ENCODE measurements at regions not wholly inside any gene's neighbourhood (a gene's known extent, or its start where the extent isn't known, plus 50 kb on each side); places are given as distances from the start of the nearest gene placed in this dataset.

DNA sequence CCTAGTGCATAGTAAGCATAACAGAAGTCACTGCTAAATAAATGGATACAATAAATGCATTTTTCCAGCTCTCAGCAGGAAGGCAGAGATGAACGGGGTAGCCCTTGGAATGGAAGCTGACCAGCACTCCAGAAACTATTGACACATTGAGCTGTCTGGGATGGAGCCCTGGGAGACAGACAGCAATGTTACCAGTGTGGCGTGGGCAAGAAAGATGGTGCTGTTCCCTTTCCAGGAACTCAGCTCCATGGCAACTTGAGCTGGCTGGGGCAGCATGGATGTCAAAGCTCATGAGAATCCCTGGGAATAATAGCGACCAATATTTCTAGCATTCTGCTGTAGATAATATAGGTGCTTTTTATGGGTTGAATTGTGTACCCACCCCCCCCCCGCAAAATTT, 104.3 kb upstream of the PTPRT start:
- no peak overlapping the region for H3K27ac Mint-ChIP-seq (ENCODE audit: unreplicated experiment)

GRCh38 chr20:43293068-43293786, 103.5 kb upstream of the PTPRT start:
- peaks cover 38% of the 10 kb centered on the region for H3K9me3 Mint-ChIP-seq (ENCODE audit: unreplicated experiment)
- no peaks in the 10 kb centered on the region for H3K27me3 Mint-ChIP-seq (ENCODE audit: unreplicated experiment)
- H3K36me3 Mint-ChIP-seq (ENCODE audit: unreplicated experiment), result no peaks in the 10 kb centered on the region
- H3K4me3 Mint-ChIP-seq (ENCODE audit: unreplicated experiment), result no peak overlapping the region
- DNase-seq (ENCODE audit: extremely low spot score, unreplicated experiment), result no peak
- TF ChIP-seq CTCF (IDR thresholded peaks at IDR 0.05), result no peak
- H3K4me1 Mint-ChIP-seq (ENCODE audit: unreplicated experiment), result no peaks in the 10 kb centered on the region
- H3K27ac Mint-ChIP-seq (ENCODE audit: unreplicated experiment), result no peak overlapping the region

More for the DNA sequence above, 104.3 kb upstream of the PTPRT start:
- TF ChIP-seq CTCF (IDR thresholded peaks at IDR 0.05), result no peak
- H3K36me3 Mint-ChIP-seq (ENCODE audit: unreplicated experiment), result no peaks in the 10 kb centered on the region
- no peak for DNase-seq (ENCODE audit: extremely low spot score, unreplicated experiment)
- H3K4me1 Mint-ChIP-seq (ENCODE audit: unreplicated experiment), result no peaks in the 10 kb centered on the region
- no peaks in the 10 kb centered on the region for H3K27me3 Mint-ChIP-seq (ENCODE audit: unreplicated experiment)
- peaks cover 31% of the 10 kb centered on the region for H3K9me3 Mint-ChIP-seq (ENCODE audit: unreplicated experiment)
- no peak overlapping the region for H3K4me3 Mint-ChIP-seq (ENCODE audit: unreplicated experiment)

GRCh38 chr20:43292222-43292621, 102.5 kb upstream of the PTPRT start:
- H3K27ac Mint-ChIP-seq (ENCODE audit: unreplicated experiment), result no peak overlapping the region

GRCh38 chr20:43287637-43288036, 97.9 kb upstream of the PTPRT start:
- H3K27ac Mint-ChIP-seq (ENCODE audit: unreplicated experiment), result no peak overlapping the region
- H3K36me3 Mint-ChIP-seq (ENCODE audit: unreplicated experiment), result no peaks in the 10 kb centered on the region
- H3K9me3 Mint-ChIP-seq (ENCODE audit: unreplicated experiment), result peaks cover 26% of the 10 kb centered on the region
- no peak overlapping the region for H3K4me3 Mint-ChIP-seq (ENCODE audit: unreplicated experiment)
- TF ChIP-seq CTCF (IDR thresholded peaks at IDR 0.05), result no peak
- no peaks in the 10 kb centered on the region for H3K27me3 Mint-ChIP-seq (ENCODE audit: unreplicated experiment)
- DNase-seq (ENCODE audit: extremely low spot score, unreplicated experiment), result no peak
- H3K4me1 Mint-ChIP-seq (ENCODE audit: unreplicated experiment), result no peaks in the 10 kb centered on the region

More at GRCh38 chr20:43292222-43292621, 102.5 kb upstream of the PTPRT start:
- H3K27me3 Mint-ChIP-seq (ENCODE audit: unreplicated experiment), result no peaks in the 10 kb centered on the region
- DNase-seq (ENCODE audit: extremely low spot score, unreplicated experiment), result no peak
- H3K4me1 Mint-ChIP-seq (ENCODE audit: unreplicated experiment), result no peaks in the 10 kb centered on the region
- TF ChIP-seq CTCF (IDR thresholded peaks at IDR 0.05), result no peak
- H3K4me3 Mint-ChIP-seq (ENCODE audit: unreplicated experiment), result no peak overlapping the region
- H3K9me3 Mint-ChIP-seq (ENCODE audit: unreplicated experiment), result peaks cover 36% of the 10 kb centered on the region
- no peaks in the 10 kb centered on the region for H3K36me3 Mint-ChIP-seq (ENCODE audit: unreplicated experiment)

DNA sequence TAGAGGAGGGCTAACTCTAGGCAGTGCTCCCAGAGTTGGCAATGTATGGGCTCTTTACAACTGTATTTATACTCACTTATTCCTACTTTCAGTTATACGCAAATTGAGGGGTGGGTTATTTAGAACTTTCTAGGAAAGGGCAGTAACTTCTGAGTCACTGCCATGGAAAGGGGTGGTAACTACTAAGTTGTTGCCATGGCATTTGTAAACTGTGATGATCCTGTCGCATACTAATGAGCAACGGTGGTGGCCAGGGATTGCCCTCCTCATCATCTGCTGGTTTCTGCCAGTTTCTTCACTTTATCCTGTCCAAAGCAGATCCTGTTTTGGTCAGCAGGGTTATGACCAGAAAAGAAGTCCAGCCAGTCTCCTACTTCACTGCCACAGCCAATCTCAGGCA, 95.5 kb upstream of the PTPRT start:
- Mint-ChIP-seq H3K4me1 (ENCODE audit: unreplicated experiment) (no peaks in the 10 kb centered on the region), H3K27me3 (ENCODE audit: unreplicated experiment) (no peaks in the 10 kb centered on the region), H3K27ac (ENCODE audit: unreplicated experiment) (no peak overlapping the region), H3K36me3 (ENCODE audit: unreplicated experiment) (no peaks in the 10 kb centered on the region), H3K4me3 (ENCODE audit: unreplicated experiment) (no peak overlapping the region), H3K9me3 (ENCODE audit: unreplicated experiment) (peaks cover 29% of the 10 kb centered on the region)
- no peak for TF ChIP-seq CTCF (IDR thresholded peaks at IDR 0.05)
- DNase-seq (ENCODE audit: extremely low spot score, unreplicated experiment), result no peak

All from osteocyte (in vitro differentiated cells).